ENCODE measurements at regions not wholly inside any gene's neighbourhood (a gene's known extent, or its start where the extent isn't known, plus 50 kb on each side); places are given as distances from the start of the nearest gene placed in this dataset.

DNA sequence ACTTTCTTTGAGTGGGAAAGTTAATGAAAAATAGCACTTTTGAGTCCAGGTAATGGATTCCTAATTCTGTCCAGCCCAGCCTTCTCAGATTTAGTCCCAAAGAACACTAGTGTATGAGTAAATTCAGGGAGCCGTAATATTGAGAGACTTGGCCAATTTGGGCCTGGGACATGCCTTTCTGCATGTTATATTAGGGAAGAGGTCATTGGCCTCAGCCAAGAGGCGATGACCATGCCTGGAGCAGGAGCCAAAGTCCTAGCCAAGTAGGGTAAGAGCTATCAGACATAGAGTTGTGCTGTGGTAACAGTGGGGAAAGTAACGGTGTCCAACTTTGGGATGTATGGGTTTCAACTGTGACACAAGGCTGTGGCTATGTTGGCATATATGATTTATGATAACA is 336.5 kb upstream of the ZNF804A start:
- TF ChIP-seq, protein P1, sequence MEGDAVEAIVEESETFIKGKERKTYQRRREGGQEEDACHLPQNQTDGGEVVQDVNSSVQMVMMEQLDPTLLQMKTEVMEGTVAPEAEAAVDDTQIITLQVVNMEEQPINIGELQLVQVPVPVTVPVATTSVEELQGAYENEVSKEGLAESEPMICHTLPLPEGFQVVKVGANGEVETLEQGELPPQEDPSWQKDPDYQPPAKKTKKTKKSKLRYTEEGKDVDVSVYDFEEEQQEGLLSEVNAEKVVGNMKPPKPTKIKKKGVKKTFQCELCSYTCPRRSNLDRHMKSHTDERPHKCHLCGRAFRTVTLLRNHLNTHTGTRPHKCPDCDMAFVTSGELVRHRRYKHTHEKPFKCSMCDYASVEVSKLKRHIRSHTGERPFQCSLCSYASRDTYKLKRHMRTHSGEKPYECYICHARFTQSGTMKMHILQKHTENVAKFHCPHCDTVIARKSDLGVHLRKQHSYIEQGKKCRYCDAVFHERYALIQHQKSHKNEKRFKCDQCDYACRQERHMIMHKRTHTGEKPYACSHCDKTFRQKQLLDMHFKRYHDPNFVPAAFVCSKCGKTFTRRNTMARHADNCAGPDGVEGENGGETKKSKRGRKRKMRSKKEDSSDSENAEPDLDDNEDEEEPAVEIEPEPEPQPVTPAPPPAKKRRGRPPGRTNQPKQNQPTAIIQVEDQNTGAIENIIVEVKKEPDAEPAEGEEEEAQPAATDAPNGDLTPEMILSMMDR (conservative IDR thresholded peaks at IDR 0.05; ENCODE audit: low read depth, low read length): no peak
- no peak for DNase-seq (ENCODE audit: low read depth)
- no peak overlapping the region for H3K4me3 ChIP-seq (ENCODE audit: low read depth, low read length)

GRCh38 chr2:184268900-184269477 is 329.3 kb upstream of the ZNF804A start:
- TF ChIP-seq, protein P1 (conservative IDR thresholded peaks at IDR 0.05; ENCODE audit: low read depth, low read length): no peak
- H3K4me3 ChIP-seq (ENCODE audit: low read depth, low read length): no peak overlapping the region
- DNase-seq (ENCODE audit: low read depth): no peak

GRCh38 chr2:184270660-184271059 is 327.7 kb upstream of the ZNF804A start:
- no peak overlapping the region for H3K4me3 ChIP-seq (ENCODE audit: low read depth, low read length)
- TF ChIP-seq, protein P1 (conservative IDR thresholded peaks at IDR 0.05; ENCODE audit: low read depth, low read length): no peak
- no peak for DNase-seq (ENCODE audit: low read depth)

DNA sequence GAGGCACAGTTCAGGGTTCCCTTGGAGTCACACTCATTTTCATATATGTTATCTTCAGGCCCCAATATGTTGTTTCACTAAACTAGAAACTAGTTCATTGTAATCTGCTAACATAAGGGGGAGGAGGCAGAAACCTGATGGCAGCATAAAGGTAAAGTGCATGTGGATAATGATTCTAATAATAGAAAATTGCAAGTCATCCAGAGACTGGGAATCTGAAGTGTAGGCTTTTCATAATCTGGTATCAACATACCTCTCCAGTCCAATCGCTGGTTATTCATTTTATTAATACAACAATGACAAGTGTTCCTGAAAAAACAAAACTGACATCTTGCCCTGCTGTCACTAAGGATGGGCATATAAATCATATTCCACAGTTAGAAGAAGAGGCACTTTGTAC is 326.3 kb upstream of the ZNF804A start:
- H3K4me3 ChIP-seq (ENCODE audit: low read depth, low read length): no peak overlapping the region
- DNase-seq (ENCODE audit: low read depth): no peak
- TF ChIP-seq, protein P1 (conservative IDR thresholded peaks at IDR 0.05; ENCODE audit: low read depth, low read length): no peak

- DNase-seq (ENCODE audit: low read depth): no peak
- no peak overlapping the region for H3K4me3 ChIP-seq (ENCODE audit: low read depth, low read length)
- TF ChIP-seq, protein P1 (conservative IDR thresholded peaks at IDR 0.05; ENCODE audit: low read depth, low read length): no peak
Observed at GRCh38 chr2:184294831-184295230, 303.5 kb upstream of the ZNF804A start.

DNA sequence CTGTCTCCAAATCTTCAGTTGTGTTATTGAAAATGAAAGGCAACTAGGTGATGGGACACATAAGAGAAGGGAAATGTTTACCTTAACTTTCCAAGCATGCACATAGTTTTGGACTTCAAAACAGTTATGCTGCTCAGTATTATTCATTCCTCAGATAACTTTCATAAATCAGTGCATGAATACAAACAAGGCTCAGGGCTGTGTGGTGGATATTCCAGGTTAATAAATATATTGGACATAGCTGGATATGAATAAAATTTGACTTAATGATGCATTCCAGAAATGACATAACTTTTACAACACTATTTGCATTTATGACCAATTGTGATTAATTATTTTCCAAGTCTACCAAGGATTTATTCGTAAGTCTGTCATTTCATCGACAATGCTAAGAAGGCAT is 301.2 kb upstream of the ZNF804A start:
- no peak overlapping the region for H3K4me3 ChIP-seq (ENCODE audit: low read depth, low read length)
- no peak for DNase-seq (ENCODE audit: low read depth)
- TF ChIP-seq, protein P1 (conservative IDR thresholded peaks at IDR 0.05; ENCODE audit: low read depth, low read length): no peak

GRCh38 chr2:184302506-184302905 is 295.8 kb upstream of the ZNF804A start:
- TF ChIP-seq, protein P1 (conservative IDR thresholded peaks at IDR 0.05; ENCODE audit: low read depth, low read length): no peak
- DNase-seq (ENCODE audit: low read depth): no peak
- H3K4me3 ChIP-seq (ENCODE audit: low read depth, low read length): no peak overlapping the region

All from epithelial cell of proximal tubule (primary cell).